SW480 (cell line): ENCODE measurements at regions not wholly inside any gene's neighbourhood (a gene's known extent, or its start where the extent isn't known, plus 50 kb on each side); places are given as distances from the start of the nearest gene placed in this dataset.
"Not testable (repeated sequence)": the region's sequence is repeated elsewhere in the genome, so short reads cannot be mapped to it uniquely, and the experiment has no call there.

Source experiments
- DNase-seq: peaks from one replicate; pipeline ENCODE4 v3.0.0-alpha.2; 2016; ENCODE audit warnings: low spot score

DNA sequence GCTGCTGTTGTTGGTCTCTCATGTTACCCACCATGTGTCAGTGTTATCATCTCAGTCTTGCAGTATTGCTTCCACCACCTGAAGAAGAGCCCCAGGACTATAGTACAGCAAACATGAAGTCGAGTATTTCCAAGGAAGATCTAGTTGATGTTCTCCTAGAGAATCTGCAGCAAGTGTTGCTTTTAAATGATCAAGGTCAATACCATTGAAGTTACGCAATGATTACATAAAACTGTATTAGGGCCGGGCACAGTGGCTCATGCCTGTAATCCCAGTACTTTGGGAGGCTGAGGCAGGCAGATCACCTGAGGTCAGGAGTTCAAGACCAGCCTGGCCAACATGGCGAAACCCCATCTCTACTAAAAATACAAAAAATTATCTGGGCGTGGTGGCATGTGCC is 173.9 kb downstream of the TJP1 start:
- not testable (repeated sequence) for DNase-seq

- DNase-seq = no peak
Observed at GRCh38 chr15:29645841-29646240, 176.4 kb downstream of the TJP1 start.

DNA sequence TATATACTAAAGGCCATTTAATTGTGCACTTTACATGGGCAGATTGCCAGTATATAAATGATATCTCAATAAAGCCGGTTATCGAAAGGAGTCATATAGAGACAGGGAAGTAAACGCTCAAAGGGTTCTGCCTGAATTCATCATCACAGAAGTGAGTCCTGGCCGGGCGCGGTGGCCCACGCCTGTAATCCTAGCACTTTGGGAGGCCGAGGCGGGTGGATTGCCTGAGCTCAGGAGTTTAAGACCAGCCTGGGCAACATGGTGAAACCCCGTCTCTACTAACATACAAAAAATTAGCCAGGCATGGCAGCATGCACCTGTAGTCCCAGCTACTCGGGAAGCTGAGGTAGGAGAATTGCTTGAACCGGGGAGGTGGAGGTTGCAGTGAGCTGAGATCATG is 177.9 kb downstream of the TJP1 start:
- DNase-seq = not testable (repeated sequence)

GRCh38 chr15:29638781-29639180 is 183.5 kb downstream of the TJP1 start:
- DNase-seq = peak; percentile 13

GRCh38 chr15:29638011-29638410 is 184.3 kb downstream of the TJP1 start:
- DNase-seq = no peak

GRCh38 chr15:29637555-29637954 is 184.7 kb downstream of the TJP1 start:
- DNase-seq = no peak

DNA sequence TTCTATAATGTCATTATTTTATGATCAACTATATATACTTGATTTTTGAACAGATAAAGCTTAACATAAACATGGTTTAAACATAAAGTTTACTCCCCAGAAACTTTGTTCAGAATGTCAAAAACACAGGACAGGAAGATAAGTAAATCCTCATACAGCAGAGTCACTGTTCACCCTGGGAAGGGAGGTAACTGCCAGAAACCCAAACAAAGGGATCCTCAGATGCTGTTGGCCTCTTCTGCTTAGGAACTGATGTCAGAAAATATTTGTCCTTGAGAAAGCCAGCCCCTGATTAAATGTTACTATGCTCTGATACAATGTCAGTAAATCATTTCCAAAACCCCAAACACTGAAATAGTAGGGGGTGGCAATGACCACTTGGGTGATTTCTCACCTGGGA is 185.3 kb downstream of the TJP1 start:
- DNase-seq = no peak

- DNase-seq = peak; percentile 63
Observed at GRCh38 chr15:29636140-29636539, 186.1 kb downstream of the TJP1 start.

DNA sequence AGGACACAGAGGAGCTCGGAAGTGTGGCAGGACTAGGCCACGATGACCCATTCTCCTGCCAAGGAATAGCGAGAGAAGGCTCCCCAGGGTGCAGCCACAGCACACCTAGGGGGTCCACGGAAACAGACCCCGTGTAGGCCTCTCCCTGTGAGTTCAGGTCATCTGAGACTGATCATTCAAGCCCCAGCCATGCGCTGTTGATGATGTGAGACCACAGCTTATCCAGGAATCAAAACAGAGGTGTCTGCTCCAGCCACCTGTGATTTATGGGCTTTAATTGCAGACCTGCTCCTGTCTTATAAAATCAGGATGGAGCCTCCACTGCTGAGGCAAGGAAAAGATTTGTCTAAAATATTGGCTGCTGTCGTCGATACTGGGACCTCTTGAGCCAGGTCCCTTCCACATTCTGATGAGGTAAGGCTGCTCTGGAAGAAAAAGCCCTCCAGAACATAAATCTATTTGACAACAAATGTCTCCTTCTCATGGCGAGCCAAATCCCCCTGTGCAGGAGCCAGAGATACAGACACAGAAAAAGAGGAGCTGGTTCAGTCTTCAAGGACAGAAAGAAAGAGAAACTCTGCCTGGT is 186.7 kb downstream of the TJP1 start:
- DNase-seq = no peak

GRCh38 chr15:29633971-29634370 is 188.3 kb downstream of the TJP1 start:
- no peak for DNase-seq

- DNase-seq = no peak
Observed at GRCh38 chr15:29632671-29633406, 189.4 kb downstream of the TJP1 start.

- DNase-seq = no peak
Observed at GRCh38 chr15:29631076-29632070, 190.9 kb downstream of the TJP1 start.

- DNase-seq = no peak
Observed at GRCh38 chr15:29624271-29624670, 198.0 kb downstream of the TJP1 start.

DNA sequence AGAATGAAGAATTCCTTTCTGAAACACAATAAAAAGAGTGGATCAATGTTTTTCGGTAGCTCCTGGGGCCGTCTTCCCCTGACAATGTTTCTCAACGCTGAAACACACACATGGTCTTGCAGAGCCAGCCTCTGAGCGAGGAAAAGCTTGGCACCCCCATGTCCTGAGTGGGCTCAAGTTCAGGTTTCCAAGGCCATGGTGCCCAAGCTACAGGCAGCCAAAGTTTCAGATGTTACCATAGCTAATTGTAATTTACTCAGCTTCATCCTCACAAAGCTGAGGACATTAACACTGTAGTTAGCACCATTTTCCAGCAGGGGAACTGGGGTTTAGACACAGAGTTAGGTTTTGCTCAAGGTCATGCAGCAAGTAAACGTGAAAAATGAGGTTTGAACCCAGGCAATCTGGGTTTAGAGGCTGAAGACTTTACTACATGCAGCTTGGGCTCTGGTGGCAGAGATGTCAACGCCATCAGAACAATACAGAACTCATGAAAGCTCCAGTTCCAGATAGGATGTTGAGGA is 199.1 kb downstream of the TJP1 start:
- no peak for DNase-seq

DNA sequence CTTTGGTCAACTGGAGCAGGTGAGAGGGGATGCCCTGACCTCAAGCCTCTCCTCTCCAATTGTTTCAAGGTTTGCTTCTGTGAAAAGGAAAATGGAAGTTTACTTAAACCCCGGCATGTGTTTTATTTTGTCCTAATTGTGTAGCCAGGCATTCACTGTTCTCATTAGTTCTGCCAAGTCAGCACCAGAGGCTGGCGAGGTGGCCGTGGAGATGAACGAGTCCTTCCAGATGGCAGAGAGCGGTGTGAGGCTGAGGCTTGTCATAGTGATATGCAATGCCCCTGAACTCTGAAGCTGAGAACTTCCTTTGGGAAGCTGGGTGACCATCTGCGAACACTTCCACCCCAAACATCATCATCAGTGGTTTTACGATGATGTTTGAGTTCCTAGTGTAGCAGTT is 199.6 kb downstream of the TJP1 start:
- no peak for DNase-seq

DNA sequence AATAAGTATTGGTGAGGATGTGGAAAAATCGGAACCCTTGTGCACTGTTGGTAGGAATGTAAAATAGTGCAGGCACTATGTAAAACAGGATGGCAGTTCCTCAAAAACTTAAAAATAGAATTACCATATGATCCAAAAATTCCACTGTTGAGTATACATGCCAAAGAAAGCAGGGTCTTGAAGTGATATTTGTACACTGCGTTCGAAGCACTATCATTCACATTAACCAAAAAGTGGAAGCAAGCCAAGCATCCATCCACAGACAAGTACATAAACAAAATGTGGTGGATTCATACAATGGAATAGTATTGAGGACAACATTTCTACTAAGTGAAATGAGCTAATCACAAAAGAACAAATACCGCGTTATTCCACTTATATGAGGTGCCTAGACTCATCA is 200.7 kb downstream of the TJP1 start:
- no peak for DNase-seq

- DNase-seq = no peak
Observed at GRCh38 chr15:29618586-29618985, 203.7 kb downstream of the TJP1 start.

- no peak for DNase-seq
Observed at GRCh38 chr15:29616512-29616911, 205.8 kb downstream of the TJP1 start.

DNA sequence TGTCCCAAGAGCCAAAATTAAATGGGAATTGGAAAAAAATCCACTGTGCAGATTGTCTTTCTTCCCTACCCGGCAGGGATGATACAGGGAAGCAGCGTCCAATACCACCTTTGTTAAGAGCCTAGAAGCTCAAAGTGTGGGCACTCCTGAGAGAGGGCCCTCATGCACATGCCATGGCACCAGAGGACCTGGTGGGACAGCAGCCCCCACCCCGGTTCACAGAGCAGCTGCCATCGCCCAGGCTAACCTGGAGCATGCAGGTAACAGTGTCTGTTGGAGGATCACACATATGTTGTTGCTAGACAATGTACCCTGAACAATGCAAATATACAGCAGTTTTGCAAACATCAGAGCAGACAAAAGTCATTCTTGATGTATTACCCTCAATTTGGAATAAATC is 206.5 kb downstream of the TJP1 start:
- no peak for DNase-seq

- DNase-seq = peak; percentile 25
Observed at GRCh38 chr15:29613951-29614382, 208.3 kb downstream of the TJP1 start.

DNA sequence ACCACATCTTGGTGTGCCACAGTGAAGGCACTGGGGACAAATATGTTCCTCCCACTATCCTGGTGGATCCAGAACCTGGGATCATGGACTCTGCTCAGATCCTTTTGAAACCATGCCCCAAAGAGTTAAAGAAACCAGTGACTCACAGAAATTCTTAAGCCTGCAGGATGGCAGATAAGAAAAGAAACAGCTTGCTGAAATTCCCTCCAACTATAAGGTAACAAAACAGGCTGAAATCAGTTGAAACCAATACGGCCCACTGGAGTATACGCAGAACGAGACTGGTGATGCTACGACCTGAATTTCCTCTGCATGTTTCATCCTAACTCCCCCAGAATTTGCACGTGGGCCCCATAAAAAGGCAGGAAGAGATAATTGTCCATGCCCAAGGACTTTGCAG is 209.6 kb downstream of the TJP1 start:
- no peak for DNase-seq

DNA sequence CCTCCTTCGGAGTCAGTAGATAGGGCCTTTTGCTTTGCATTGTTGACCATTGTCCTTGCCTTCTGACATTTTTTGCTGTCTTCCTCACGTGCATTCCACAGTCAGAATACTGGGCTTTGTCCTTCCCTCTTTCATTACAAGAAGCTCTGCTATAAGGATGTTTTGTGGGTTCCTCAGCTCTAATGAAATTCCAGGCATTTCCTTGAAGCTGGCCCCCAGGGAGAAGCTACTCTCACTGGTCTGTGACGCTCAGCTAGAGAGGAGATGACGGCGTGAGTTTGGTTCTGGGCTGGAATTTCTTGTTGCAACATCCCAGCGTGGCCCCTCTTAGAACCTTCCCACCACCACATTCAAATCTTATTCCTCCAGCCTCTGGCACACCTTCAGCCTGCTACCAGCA is 210.2 kb downstream of the TJP1 start:
- DNase-seq = no peak

GRCh38 chr15:29611057-29611456 is 211.2 kb downstream of the TJP1 start:
- no peak for DNase-seq
